Stimulated activated naive CD8-positive, alpha-beta T cell treated with anti-CD3 and anti-CD28 coated beads, Interleukin-15, amount 100 ng/mL, for 72 hours (primary cell): ENCODE measurements at regions not wholly inside any gene's neighbourhood (a gene's known extent, or its start where the extent isn't known, plus 50 kb on each side); places are given as distances from the start of the nearest gene placed in this dataset.

Source experiments
- ATAC-seq: fragments of 150-1000 bp; cut with Tn5 transposase; 2 replicates; pipeline ENCODE4 v1.10.0; 2021; ENCODE audit warnings: mild to moderate bottlenecking, moderate library complexity
- DNase-seq, 2 donors: peaks; one replicate each; pipeline ENCODE4 v3.0.0; 2021 to 2022
- H3K27ac Mint-ChIP-seq, 2 donors: one replicate each; pipeline ENCODE4 v1.8.0; 2022; ENCODE audit warnings: mild to moderate bottlenecking in 2 of 2, mixed read lengths in 2 of 2, moderate library complexity in 2 of 2
- H3K27me3 Mint-ChIP-seq: one replicate; pipeline ENCODE4 v1.8.0; 2022; ENCODE audit warnings: mixed read lengths
- H3K4me1 Mint-ChIP-seq: one replicate; pipeline ENCODE4 v1.8.0; 2022; ENCODE audit warnings: mild to moderate bottlenecking, mixed read lengths
- H3K4me3 Mint-ChIP-seq, 2 donors: one replicate each; pipeline ENCODE4 v1.8.0; 2022; ENCODE audit warnings: mild to moderate bottlenecking in 2 of 2, mixed read lengths in 2 of 2, moderate library complexity in 1 of 2
- H3K9me3 Mint-ChIP-seq, 2 donors: one replicate each; pipeline ENCODE4 v1.8.0; 2022; ENCODE audit warnings: mixed read lengths in 2 of 2

DNA sequence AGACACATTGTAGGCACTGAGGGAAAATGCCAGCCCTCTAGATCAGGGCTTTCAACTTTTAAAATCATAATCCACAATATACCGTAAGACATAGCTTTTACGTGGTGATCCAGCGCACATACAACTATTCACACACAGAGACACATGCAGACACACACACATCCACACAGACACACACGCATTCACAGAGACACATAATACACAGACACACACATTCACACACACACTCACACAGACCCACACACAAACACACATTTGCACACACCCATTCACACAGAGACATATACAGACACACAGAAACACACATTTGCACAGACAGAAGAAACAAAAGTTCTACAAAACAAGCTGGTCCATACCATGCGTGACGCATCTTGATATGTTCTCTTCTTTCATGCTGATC lies 244.5 kb downstream of the RHOU start:
- Mint-ChIP-seq H3K4me1 (no peaks in the 10 kb centered on the region), H3K9me3 (no peaks in the 10 kb centered on the region), H3K27ac (peak overlapping the region in 1 of 2 donors; percentile 15), H3K27me3 (no peaks in the 10 kb centered on the region), H3K4me3 (no peak overlapping the region)
- no peak for ATAC-seq
- no peak for DNase-seq

DNA sequence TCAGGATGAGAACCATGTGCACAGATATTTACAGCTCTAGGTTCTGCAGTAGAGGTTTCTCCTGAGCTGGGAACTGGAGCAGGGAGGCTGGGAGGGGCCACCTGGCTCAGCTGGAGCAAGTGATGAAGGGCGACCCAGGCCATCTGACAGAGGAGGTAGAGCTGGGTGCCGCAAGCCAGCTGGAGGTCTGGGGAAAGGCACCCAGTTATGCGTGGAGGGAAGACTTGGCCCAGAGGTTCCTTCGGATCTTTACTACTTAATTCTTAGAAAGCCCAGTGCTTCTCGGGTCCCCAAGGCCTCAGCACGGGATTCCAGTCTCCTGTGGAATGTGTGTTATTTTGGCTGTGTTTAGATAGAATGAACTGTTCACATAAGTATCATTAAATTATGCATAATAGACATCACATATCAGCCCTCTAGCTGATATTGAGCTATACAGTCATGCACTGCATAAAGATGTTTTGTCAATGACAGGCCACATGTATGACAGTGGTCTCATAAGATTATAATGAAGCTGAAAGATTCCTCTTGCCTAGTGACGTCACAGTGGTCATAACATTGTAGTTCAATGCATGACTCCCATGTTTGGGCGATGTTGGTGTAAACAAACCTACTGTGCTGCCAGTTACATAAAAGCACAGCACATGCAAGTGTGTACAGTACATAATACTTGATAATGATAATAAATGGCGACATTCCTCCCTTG lies 245.1 kb downstream of the RHOU start:
- Mint-ChIP-seq H3K4me1 (no peaks in the 10 kb centered on the region), H3K27ac (no peak overlapping the region), H3K4me3 (no peak overlapping the region), H3K9me3 (no peaks in the 10 kb centered on the region), H3K27me3 (no peaks in the 10 kb centered on the region)
- DNase-seq (no peak), ATAC-seq (no peak)

DNA sequence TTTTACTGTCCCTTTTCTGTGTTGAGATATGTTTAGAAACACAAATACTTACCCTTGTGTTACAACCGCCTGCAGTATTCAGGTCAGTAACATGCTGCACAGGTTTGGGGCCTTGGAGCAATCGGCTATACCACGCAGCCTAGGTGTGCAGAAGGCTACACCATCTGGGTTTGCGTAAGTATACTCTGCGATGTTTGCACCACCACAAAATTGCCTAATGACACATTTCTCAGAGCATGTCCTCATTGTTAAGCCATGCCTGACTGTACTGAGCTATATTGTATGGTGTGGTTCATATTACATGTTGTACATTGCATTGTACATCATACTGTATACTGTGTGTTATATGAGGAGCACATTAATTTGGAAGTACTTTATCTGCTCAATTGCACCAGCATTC lies 247.4 kb downstream of the RHOU start:
- no peaks in the 10 kb centered on the region for H3K9me3 Mint-ChIP-seq
- no peak overlapping the region for H3K4me3 Mint-ChIP-seq
- no peaks in the 10 kb centered on the region for H3K4me1 Mint-ChIP-seq
- DNase-seq (no peak), ATAC-seq (no peak)
- H3K27me3 Mint-ChIP-seq = no peaks in the 10 kb centered on the region
- no peak overlapping the region for H3K27ac Mint-ChIP-seq

DNA sequence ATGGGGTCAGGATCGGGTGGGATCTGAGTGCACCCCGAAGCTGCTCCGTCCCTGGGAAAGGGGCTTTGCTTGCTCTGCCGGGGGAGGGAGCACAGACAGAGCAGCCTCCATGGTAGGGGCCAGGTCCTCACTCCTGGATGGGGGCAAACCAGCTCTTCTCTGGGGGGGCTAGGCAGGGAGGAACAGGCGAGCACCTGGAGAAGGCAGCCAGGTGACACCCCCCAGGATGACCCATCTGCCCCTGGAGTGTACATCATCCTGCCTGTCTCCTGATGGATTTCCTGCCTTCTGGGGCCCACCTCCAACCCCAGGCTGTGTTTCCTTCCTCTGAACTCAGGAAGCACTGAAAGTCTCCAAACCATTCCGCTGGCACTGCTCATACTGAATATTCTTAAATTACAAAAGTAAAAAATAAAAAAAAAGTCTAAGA lies 248.0 kb downstream of the RHOU start:
- DNase-seq = no peak

DNA sequence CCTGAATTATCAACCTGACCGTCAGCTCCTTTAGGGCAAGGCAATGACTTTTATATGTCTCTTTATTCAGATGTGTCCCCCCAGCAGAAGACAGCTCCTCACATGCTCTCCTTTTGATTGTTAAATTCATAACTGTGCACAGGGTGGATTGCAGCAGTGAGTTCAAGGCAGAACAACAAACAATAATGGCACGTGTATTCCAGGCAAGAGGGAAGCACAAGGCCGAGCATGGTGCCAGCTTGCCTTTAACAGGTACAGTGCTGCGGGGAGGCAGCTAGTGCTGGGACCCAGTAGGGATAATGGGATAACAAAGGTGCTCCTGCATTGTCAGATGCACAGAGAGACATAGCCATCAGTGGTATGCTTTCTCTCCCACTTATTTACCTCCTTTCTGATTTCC lies 248.4 kb downstream of the RHOU start:
- ATAC-seq (no peak), DNase-seq (no peak)
- H3K4me3 Mint-ChIP-seq = no peak overlapping the region
- H3K4me1 Mint-ChIP-seq = no peaks in the 10 kb centered on the region
- no peaks in the 10 kb centered on the region for H3K9me3 Mint-ChIP-seq
- no peaks in the 10 kb centered on the region for H3K27me3 Mint-ChIP-seq
- no peak overlapping the region for H3K27ac Mint-ChIP-seq

More for the DNA sequence above, 248.0 kb downstream of the RHOU start:
- ATAC-seq = no peak
- Mint-ChIP-seq H3K4me3 (no peak overlapping the region), H3K9me3 (no peaks in the 10 kb centered on the region), H3K27ac (no peak overlapping the region), H3K4me1 (no peaks in the 10 kb centered on the region), H3K27me3 (no peaks in the 10 kb centered on the region)

DNA sequence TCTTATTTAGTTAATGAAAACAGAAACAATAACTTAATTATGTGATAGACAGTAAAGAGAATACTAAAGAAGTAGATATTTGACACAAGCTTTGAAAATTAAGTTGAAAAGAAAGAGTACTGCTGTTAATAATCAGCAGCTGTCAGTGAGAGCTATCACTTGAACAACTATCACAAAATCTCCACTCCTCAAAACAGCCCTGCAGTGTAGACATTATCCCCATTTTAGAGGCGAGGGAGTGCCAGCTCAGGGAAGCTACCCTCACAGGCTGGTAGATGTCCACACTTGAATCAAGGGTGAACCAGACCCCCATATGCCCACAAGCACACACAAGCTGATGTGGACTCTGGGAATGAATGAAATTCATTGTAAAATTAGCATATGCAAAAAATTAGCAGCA lies 248.8 kb downstream of the RHOU start:
- Mint-ChIP-seq H3K4me3 (no peak overlapping the region), H3K27ac (peak overlapping the region in 1 of 2 donors; percentile 14), H3K27me3 (no peaks in the 10 kb centered on the region), H3K9me3 (no peaks in the 10 kb centered on the region), H3K4me1 (no peaks in the 10 kb centered on the region)
- no peak for ATAC-seq
- no peak for DNase-seq

DNA sequence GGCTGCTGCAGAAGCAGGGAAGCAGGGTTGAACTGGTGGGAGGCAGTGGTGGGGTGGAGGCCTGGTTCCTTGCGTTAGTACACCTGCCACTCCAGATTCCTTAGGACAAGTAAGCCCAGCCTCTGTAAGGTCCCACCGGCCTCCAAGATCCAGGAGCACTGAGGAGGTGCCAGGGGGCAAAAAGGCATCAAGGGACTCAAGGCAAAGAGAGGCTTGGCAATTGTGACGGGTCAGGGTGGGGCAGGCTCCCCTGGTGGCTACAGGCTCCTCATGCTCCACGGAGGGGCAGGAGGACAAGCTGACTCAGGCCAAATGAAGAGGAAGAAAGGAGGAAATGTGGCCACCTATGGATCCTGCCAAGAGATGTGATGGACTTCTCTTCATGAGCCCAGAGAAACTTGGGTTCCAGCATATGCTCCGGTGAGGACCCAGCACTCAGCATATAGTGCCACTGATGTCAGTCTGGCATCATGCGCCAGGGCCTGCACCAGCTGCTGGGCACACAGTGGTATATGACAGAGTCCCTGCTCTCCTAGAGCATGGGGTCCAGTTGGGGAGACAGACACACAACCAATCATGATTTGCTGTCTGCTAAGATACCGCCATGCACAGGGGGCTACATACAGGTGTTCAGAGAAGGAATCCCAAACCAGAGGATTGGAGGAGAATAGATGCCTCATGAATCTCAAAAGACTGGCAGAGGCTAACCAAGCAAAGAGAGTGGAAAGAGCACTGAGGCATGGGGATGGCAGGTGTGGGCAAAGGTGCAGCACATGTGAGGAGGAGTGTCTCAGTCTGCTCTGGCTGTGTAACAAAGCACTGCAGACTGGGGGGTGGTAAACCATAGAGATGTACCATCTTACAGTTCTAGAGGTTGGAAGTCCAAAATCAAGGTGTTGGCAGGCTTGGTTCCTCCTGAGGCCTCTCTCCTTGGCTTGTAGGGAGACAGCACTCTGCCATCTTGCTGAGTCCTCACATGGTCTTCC lies 249.7 kb downstream of the RHOU start:
- no peak for DNase-seq
- Mint-ChIP-seq H3K4me3 (no peak overlapping the region), H3K4me1 (no peaks in the 10 kb centered on the region), H3K27ac (peak overlapping the region in 1 of 2 donors; percentile 9), H3K27me3 (no peaks in the 10 kb centered on the region), H3K9me3 (no peaks in the 10 kb centered on the region)
- no peak for ATAC-seq

DNA sequence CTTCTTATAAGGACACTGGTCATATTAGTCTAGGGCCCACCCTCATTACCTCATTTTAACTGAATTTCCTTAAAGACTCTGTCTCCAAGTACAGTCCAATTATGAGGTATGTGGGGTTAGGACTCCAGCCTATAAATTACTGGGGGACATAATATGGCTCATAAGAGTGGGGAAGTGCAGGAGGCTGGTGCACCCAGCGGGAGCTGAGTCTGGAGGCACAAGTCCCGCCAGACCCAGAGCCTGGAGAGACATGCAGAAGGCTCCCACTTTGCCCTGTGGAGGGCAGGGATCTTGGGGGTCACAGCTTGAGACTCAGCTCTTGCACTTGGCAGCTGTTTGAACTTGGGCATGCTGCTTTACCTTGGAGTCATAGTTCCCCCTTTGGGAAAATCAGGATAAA lies 250.4 kb downstream of the RHOU start:
- Mint-ChIP-seq H3K4me1 (no peaks in the 10 kb centered on the region), H3K4me3 (no peak overlapping the region), H3K27ac (no peak overlapping the region), H3K27me3 (no peaks in the 10 kb centered on the region), H3K9me3 (no peaks in the 10 kb centered on the region)
- ATAC-seq = no peak
- no peak for DNase-seq

DNA sequence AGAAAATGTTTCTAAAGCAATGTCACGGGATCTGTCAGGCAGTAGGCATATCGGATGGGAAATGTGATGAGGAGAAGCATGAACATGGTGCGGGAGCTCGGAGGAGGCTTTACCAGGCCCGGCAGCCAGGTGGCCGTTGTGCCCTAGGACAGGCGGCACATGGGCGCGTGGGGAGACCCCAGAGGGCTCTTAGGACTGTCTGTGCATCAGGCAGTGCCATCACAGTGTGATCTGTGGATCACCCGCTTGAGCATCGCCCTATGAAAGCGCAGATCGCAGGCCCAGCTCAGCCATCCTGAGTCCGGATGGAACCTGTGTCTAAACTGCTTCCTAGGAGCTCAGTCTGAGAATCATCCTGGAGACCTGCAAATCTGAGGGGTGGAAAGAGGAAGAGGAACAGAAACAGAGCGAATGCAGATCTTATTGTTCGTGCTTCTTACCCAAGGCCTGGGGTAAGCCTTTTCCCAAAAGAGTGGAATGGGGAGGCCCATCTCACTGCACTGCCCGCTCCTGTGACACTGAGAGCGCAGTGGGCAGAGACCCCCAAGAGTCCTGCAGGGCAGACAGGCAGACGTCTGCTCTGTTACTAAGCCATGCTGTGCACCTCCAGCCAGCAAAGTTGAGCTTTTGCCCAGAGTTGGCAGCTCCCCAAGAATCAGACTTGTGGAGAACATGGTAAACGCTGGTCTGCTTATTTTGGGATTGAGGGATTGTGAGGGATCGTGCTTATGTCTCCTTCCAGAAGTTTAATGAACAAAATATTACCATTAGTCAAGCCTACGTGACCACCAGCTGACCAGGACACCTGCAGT lies 251.0 kb downstream of the RHOU start:
- Mint-ChIP-seq H3K4me3 (no peak overlapping the region), H3K4me1 (no peaks in the 10 kb centered on the region), H3K27ac (no peak overlapping the region), H3K27me3 (no peaks in the 10 kb centered on the region), H3K9me3 (no peaks in the 10 kb centered on the region)
- DNase-seq (no peak), ATAC-seq (no peak)

DNA sequence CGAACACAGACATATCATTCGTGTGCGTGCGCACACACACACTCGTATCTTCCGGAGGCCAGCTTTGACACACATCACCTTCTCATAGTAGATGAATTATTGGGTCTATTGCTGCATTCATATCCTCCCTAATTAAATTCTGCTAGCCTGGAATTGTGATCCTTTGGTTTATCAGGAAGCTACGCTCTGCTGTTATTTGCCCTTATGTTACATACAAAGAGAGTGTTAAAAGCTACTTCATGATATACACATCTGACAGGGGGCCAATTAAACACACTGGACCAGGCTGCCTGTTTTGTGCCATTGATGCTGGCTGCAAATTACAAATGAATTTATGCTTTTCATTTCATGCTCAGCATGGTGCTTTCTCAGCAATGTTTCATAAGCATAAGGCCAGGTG lies 252.0 kb downstream of the RHOU start:
- no peak for ATAC-seq
- no peak overlapping the region for H3K4me3 Mint-ChIP-seq
- H3K4me1 Mint-ChIP-seq = no peaks in the 10 kb centered on the region
- no peak for DNase-seq
- H3K27me3 Mint-ChIP-seq = no peaks in the 10 kb centered on the region
- H3K9me3 Mint-ChIP-seq = no peaks in the 10 kb centered on the region
- H3K27ac Mint-ChIP-seq = no peak overlapping the region

DNA sequence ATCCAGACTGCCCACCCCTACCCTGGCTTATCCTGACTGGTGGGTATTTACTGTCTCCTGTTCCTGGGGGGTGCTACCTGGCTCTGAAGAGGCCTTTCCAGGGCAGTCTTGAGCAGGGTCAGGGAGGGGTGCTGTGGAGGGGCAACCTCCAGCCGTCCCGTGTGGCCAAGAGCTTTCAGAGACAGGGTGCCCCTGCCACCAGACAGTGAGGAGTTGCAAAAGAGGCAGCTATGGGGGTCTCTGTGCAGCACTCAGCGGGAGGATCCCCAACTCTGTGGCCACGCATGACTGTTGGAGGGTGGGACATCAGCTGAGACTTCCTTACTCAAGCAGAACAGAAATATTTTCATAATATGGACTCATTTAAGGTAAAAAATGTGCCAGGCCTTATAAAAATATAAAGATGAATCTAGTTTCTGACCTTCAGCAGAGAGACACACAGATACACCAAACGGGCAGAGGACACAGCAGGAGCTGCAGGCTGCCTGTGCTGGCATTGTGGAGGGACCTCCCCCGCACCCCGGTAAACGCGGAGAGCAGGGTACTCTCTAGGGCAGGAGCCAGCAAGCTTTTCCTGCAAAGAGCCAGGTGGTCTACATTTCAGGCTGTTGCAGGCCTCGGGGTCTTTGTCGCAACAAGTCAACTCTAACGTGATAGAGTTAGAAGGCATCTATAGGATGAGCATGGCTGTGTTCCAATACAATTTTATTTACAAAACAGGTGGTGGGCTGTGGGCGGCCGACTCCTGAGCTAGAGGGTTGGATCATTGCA lies 252.6 kb downstream of the RHOU start:
- ATAC-seq (no peak), DNase-seq (no peak)
- Mint-ChIP-seq H3K9me3 (no peaks in the 10 kb centered on the region), H3K27ac (no peak overlapping the region), H3K4me1 (no peaks in the 10 kb centered on the region), H3K4me3 (no peak overlapping the region), H3K27me3 (no peaks in the 10 kb centered on the region)

DNA sequence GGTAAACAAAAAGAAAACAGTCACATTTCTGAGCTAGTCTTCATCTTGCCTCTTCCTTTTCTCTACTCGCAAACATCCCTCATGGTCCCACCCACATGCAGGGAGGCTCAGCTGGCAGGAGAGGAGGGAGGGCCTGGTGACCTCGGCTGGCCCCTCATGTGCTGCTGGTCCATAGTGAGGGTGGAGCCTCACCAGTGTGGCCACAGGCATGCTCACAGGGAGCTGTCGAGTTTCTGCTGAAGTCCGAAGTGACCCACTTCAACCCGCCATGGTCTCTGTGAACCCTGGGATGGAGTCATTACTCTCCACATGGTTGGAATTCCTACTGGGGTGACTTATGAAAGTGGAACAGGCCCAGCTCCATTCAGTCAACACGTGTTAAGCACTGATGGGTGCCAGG lies 253.4 kb downstream of the RHOU start:
- ATAC-seq = no peak
- H3K4me1 Mint-ChIP-seq = no peaks in the 10 kb centered on the region
- no peak overlapping the region for H3K4me3 Mint-ChIP-seq
- H3K9me3 Mint-ChIP-seq = no peaks in the 10 kb centered on the region
- no peak for DNase-seq
- no peaks in the 10 kb centered on the region for H3K27me3 Mint-ChIP-seq
- H3K27ac Mint-ChIP-seq = no peak overlapping the region

DNA sequence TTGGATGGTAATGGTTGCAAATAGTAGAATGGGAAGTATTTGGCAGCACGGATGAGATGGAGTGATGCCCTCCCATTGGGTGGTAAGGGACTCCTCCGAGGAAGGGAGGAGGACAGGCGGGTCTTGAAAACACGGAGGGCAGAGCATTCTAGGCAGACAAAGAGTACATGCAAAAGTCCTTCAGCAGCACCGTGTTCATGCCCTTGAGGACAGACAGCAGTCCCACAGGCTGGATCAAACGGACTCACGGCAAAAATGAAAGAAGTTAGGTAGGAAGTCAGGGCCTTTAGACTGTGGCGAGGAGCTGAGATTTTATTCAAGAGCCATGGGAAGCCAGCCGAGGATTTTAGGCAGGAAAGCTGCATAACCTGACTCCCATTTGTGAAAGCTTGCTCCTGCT lies 253.9 kb downstream of the RHOU start:
- no peak overlapping the region for H3K4me3 Mint-ChIP-seq
- no peak for ATAC-seq
- DNase-seq = no peak
- H3K27ac Mint-ChIP-seq = no peak overlapping the region
- H3K9me3 Mint-ChIP-seq = no peaks in the 10 kb centered on the region
- H3K4me1 Mint-ChIP-seq = no peaks in the 10 kb centered on the region
- H3K27me3 Mint-ChIP-seq = no peaks in the 10 kb centered on the region

DNA sequence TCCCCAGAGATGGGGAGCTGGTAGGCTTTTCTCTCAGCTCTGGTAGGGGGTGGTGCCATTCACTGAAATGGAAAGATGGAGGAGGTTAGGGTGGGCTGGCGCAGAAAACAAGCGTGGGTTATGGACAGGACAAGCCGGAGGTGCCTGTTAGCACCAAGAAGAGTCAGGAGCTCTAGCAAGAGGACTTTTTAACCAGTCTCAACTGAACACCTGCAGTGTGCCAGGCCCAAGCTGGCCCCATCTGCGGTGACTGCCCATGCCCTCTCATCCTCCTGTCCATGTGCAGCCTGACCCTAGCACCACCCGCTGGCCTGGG lies 254.4 kb downstream of the RHOU start:
- H3K27ac Mint-ChIP-seq = no peak overlapping the region

More for the DNA sequence above, 254.4 kb downstream of the RHOU start:
- Mint-ChIP-seq H3K4me1 (no peaks in the 10 kb centered on the region), H3K4me3 (no peak overlapping the region), H3K9me3 (no peaks in the 10 kb centered on the region), H3K27me3 (no peaks in the 10 kb centered on the region)
- DNase-seq (no peak), ATAC-seq (no peak)
